IMR-90 (cell line): ENCODE measurements at regions not wholly inside any gene's neighbourhood (a gene's known extent, or its start where the extent isn't known, plus 50 kb on each side); places are given as distances from the start of the nearest gene placed in this dataset.

ENCODE experiments used
- ATAC-seq: fragments of 200-7000 bp; cut with Tn5 transposase; 2 replicates; pipeline ENCODE4 v1.9.1; 2020; ENCODE audit warnings: low read depth, mild to moderate bottlenecking, moderate library complexity
- BruUV-seq: library from RNA; stranded (reverse); fragments of 400-500 nt; replicated peaks from 2 replicates; lab custom pipeline; 2021; lab: Mats Ljungman, UMichigan
- CTCF ChIA-PET: fragments of 300-600 bp; formaldehyde crosslinking; extraction: SDS; loops from one replicate; lab custom pipeline; 2021; ENCODE audit warnings: antibody characterized with exemption; lab: Yijun Ruan, JAX
- POLR2A ChIA-PET: fragments of 300-600 bp; sonication (Branson Sonifier 250); formaldehyde crosslinking; loops from one replicate; lab custom pipeline; 2022; ENCODE audit warnings: antibody characterized with exemption; ENCODE audit not compliant: unreplicated experiment; lab: Charles Lee
- DNase-seq: peaks from one replicate; pipeline ENCODE4 v3.0.0; 2013
- H2AFZ ChIP-seq: replicated peaks from 2 replicates; pipeline ENCODE3; 2013; ENCODE audit warnings: low read length, mild to moderate bottlenecking; ENCODE audit not compliant: poor library complexity
- H2AK5ac ChIP-seq: 2 replicates; pipeline ENCODE4 v1.6.1; 2013; ENCODE audit warnings: low read depth, low read length, inconsistent platforms
- H2AK9ac ChIP-seq: replicated peaks from 2 replicates; pipeline ENCODE3; 2013; ENCODE audit warnings: mild to moderate bottlenecking, low read depth, low read length, moderate library complexity; ENCODE audit not compliant: poor library complexity
- H2BK120ac ChIP-seq: 2 replicates; pipeline ENCODE4 v1.6.1; 2013; ENCODE audit warnings: low read depth, low read length, inconsistent platforms
- H2BK15ac ChIP-seq: 3 replicates; pipeline ENCODE4 v1.6.1; 2013; ENCODE audit warnings: low read depth, low read length, inconsistent platforms
- H2BK20ac ChIP-seq: 2 replicates; pipeline ENCODE4 v1.6.1; 2013; ENCODE audit warnings: low read depth, mild to moderate bottlenecking, inconsistent platforms, low read length, moderate library complexity
- H2BK5ac ChIP-seq: 2 replicates; pipeline ENCODE4 v1.6.1; 2013; ENCODE audit warnings: mild to moderate bottlenecking, low read depth, low read length, inconsistent platforms; ENCODE audit not compliant: poor library complexity, severe bottlenecking
- H3K14ac ChIP-seq: replicated peaks from 2 replicates; pipeline ENCODE4 v1.6.1; 2013; ENCODE audit warnings: low read depth, low read length, inconsistent platforms
- H3K18ac ChIP-seq: 2 replicates; pipeline ENCODE4 v1.6.1; 2013; ENCODE audit warnings: low read depth, low read length, control low read depth
- H3K23ac ChIP-seq: 2 replicates; pipeline ENCODE4 v1.6.1; 2013; ENCODE audit warnings: low read depth, low read length, inconsistent platforms
- H3K27ac ChIP-seq: 2 replicates; pipeline ENCODE4 v1.5.1; 2013; ENCODE audit warnings: mild to moderate bottlenecking, control low read depth, low read length; ENCODE audit not compliant: insufficient read depth
- H3K27me3 ChIP-seq: 2 replicates; pipeline ENCODE4 v1.6.1; 2013; ENCODE audit warnings: low read length; ENCODE audit not compliant: control insufficient read depth, insufficient read depth
- H3K36me3 ChIP-seq: 2 replicates; pipeline ENCODE4 v1.6.1; 2013; ENCODE audit warnings: low read length, mixed read lengths; ENCODE audit not compliant: control insufficient read depth, insufficient read depth
- H3K4ac ChIP-seq: 2 replicates; pipeline ENCODE4 v1.6.1; 2013; ENCODE audit warnings: low read depth, low read length, inconsistent platforms
- H3K4me1 ChIP-seq: 2 replicates; pipeline ENCODE4 v1.6.1; 2013; ENCODE audit warnings: low read length, mixed read lengths; ENCODE audit not compliant: control insufficient read depth, insufficient read depth
- H3K4me2 ChIP-seq: 2 replicates; pipeline ENCODE4 v1.6.1; 2013; ENCODE audit warnings: low read depth, mild to moderate bottlenecking, control low read depth, low read length, moderate library complexity
- H3K4me3 ChIP-seq: 2 replicates; pipeline ENCODE4 v1.5.1; 2013; ENCODE audit warnings: low read depth, mild to moderate bottlenecking, control low read depth, low read length, moderate library complexity; ENCODE audit not compliant: insufficient read depth
- H3K56ac ChIP-seq: 2 replicates; pipeline ENCODE4 v1.6.1; 2013; ENCODE audit warnings: low read length, inconsistent platforms; ENCODE audit not compliant: insufficient read depth; ENCODE audit errors: extremely low read depth
- H3K79me1 ChIP-seq, 2 experiments: 2 replicates each; pipeline ENCODE4 v1.6.1; 2013; ENCODE audit warnings: low read length in 2 of 2, inconsistent platforms in 1 of 2, low read depth in 1 of 2
- H3K9ac ChIP-seq: 2 replicates; pipeline ENCODE4 v1.6.1; 2013; ENCODE audit warnings: low read depth, low read length, control low read depth
- H3K9me1 ChIP-seq: 2 replicates; pipeline ENCODE4 v1.6.1; 2013; ENCODE audit warnings: low read length, inconsistent platforms; ENCODE audit not compliant: insufficient read depth
- H3K9me3 ChIP-seq: 2 replicates; pipeline ENCODE4 v1.6.1; 2013; ENCODE audit warnings: low read length; ENCODE audit not compliant: control insufficient read depth, insufficient read depth
- H4K20me1 ChIP-seq: 2 replicates; pipeline ENCODE4 v1.6.1; 2013; ENCODE audit warnings: low read length, inconsistent platforms; ENCODE audit not compliant: insufficient read depth
- H4K5ac ChIP-seq: 2 replicates; pipeline ENCODE4 v1.6.1; 2013; ENCODE audit warnings: mild to moderate bottlenecking, low read depth, low read length, control low read depth
- H4K8ac ChIP-seq, 2 experiments: 2 replicates each; pipeline ENCODE4 v1.6.1; 2013; ENCODE audit warnings: low read depth in 2 of 2, low read length in 2 of 2, control low read depth in 1 of 2, inconsistent platforms in 1 of 2
- H4K91ac ChIP-seq: 2 replicates; pipeline ENCODE4 v1.6.1; 2013; ENCODE audit warnings: low read depth, low read length, inconsistent platforms; ENCODE audit not compliant: insufficient read depth
- CEBPB ChIP-seq: IDR thresholded peaks from 2 replicates; pipeline ENCODE4 v1.6.1; 2012; ENCODE audit warnings: low read depth, low read length, improper control_type of control experiment
- FOS ChIP-seq: fragments of 150-350 bp; IDR thresholded peaks from 2 replicates; pipeline ENCODE4 v1.6.1; 2016; ENCODE audit warnings: low read depth, low read length
- MAFK ChIP-seq: IDR thresholded peaks from 2 replicates; pipeline ENCODE4 v1.6.1; 2012; ENCODE audit warnings: low read depth, low read length, improper control_type of control experiment
- MAZ ChIP-seq: IDR thresholded peaks from 2 replicates; pipeline ENCODE4 v1.6.1; 2012; ENCODE audit warnings: low read depth, mild to moderate bottlenecking, low read length, improper control_type of control experiment, moderate library complexity, borderline replicate concordance
- MXI1 ChIP-seq: IDR thresholded peaks from 2 replicates; pipeline ENCODE4 v1.6.1; 2012; ENCODE audit warnings: low read depth, mild to moderate bottlenecking, low read length, moderate library complexity, borderline replicate concordance
- RCOR1 ChIP-seq: IDR thresholded peaks from 2 replicates; pipeline ENCODE4 v1.6.1; 2012; ENCODE audit warnings: mild to moderate bottlenecking, low read length, improper control_type of control experiment; ENCODE audit not compliant: insufficient replicate concordance
- SMC3 ChIP-seq: fragments of 150-350 bp; IDR thresholded peaks from 2 replicates; pipeline ENCODE4 v1.6.1; 2016; ENCODE audit warnings: low read depth, mild to moderate bottlenecking, antibody characterized with exemption, low read length, moderate library complexity
- WGBS, 2 experiments: methylation state at CpG; one replicate each; pipeline versions ENCODE4 v1.1.5 to v1.1.7; 2013; ENCODE audit warnings: missing lambda C conversion rate in 2 of 2; ENCODE audit not compliant: insufficient read length in 1 of 2; ENCODE audit errors: extremely low coverage in 2 of 2; 5-methylcytosine and 5-hydroxymethylcytosine counted together
- dilution Hi-C: fragments of 300-500 bp; cut with HindIII; formaldehyde crosslinking; loops from one replicate; pipeline ENCODE4 v1.14.3; 2018; ENCODE audit warnings: low sequenced_read_pairs; ENCODE audit not compliant: unreplicated experiment
- in situ Hi-C: fragments of 300-500 bp; cut with MboI; formaldehyde crosslinking; loops from 3 replicates; pipeline ENCODE4 v1.14.3; 2019; ENCODE audit warnings: low sequenced_read_pairs, inconsistent platforms, mixed read lengths
- intact Hi-C: fragments of 100-400 bp; cut with micrococcal nuclease; formaldehyde crosslinking; loops from 2 replicates; pipeline ENCODE4 v1.10.0; 2022

- peaks cover 3% of the 10 kb centered on the region; the same call in 1 of the 2 replicates for H3K4me1 ChIP-seq
- no peak overlapping the region for H4K5ac ChIP-seq
- no peak overlapping the region for H3K23ac ChIP-seq
- peak overlapping the region; percentile 12 for H2AK9ac ChIP-seq
- H3K14ac ChIP-seq = no peak overlapping the region
- in situ Hi-C loops (no loop called here), intact Hi-C loops (loop anchor here (5.0 kb wide), 1 partner anchor 256 kb away; the partner anchor contains the start of gene TLN2), dilution Hi-C loops (no loop called here)
- no peak overlapping the region for H2AFZ ChIP-seq
- H2BK120ac ChIP-seq = no peak overlapping the region
- no peak overlapping the region for H3K56ac ChIP-seq
- DNase-seq (no peak), ATAC-seq (no peak)
- H3K9ac ChIP-seq = no peak overlapping the region
- no peaks in the 10 kb centered on the region; the same call in 1 of the 2 replicates for H4K20me1 ChIP-seq
- H4K91ac ChIP-seq = no peak overlapping the region
- no peaks in the 10 kb centered on the region for H3K27me3 ChIP-seq
- H2BK5ac ChIP-seq = no peak overlapping the region
- no peak overlapping the region for H2BK15ac ChIP-seq
- H3K4ac ChIP-seq = no peak overlapping the region
- BruUV-seq = no TSS peak
- no peak overlapping the region for H3K4me2 ChIP-seq
- 100% methylated on average over 3 of the region's 7 CpGs; no CpG with 5 or more reads in 1 of the 2 experiments for WGBS, 2 experiments
- ChIA-PET CTCF (no interaction called here), POLR2A (no interaction called here)
- no peaks in the 10 kb centered on the region for H3K9me3 ChIP-seq
- no peak overlapping the region for H3K4me3 ChIP-seq
- peaks cover 3% of the 10 kb centered on the region; the same call in 1 of the 2 replicates for H3K36me3 ChIP-seq
- no peak for TF ChIP-seq SMC3
- no peak for TF ChIP-seq MAFK
- TF ChIP-seq FOS = no peak
- TF ChIP-seq RCOR1 = no peak
- TF ChIP-seq MAZ = no peak
- TF ChIP-seq MXI1 = no peak
- TF ChIP-seq CEBPB = no peak
- H4K8ac ChIP-seq = no peak overlapping the region
- H3K27ac ChIP-seq = no peak overlapping the region
- no peak overlapping the region for H2AK5ac ChIP-seq
- H2BK20ac ChIP-seq = no peak overlapping the region
- H3K18ac ChIP-seq = no peak overlapping the region
- no peaks in the 10 kb centered on the region; a peak in 2 of 4 replicates for H3K79me1 ChIP-seq
- no peaks in the 10 kb centered on the region for H3K9me1 ChIP-seq
Observed at GRCh38 chr15:62647843-62648505, 394.6 kb upstream of the TPM1 start.
